HepG2 (cell line): ENCODE measurements at regions not wholly inside any gene's neighbourhood (a gene's known extent, or its start where the extent isn't known, plus 50 kb on each side); places are given as distances from the start of the nearest gene placed in this dataset.

Experiments
- ATAC-seq: fragments of 200-7000 bp; cut with Tn5 transposase; 3 replicates; pipeline ENCODE4 v1.9.1; 2020; ENCODE audit warnings: mild to moderate bottlenecking, moderate library complexity
- BruUV-seq: library from RNA; stranded (reverse); fragments of 400-500 nt; replicated peaks from 2 replicates; lab custom pipeline; 2021; lab: Mats Ljungman, UMichigan
- CTCF ChIA-PET: fragments of 300-600 bp; formaldehyde crosslinking; extraction: SDS; loops from one replicate; lab custom pipeline; 2021; ENCODE audit warnings: low total read pairs, inconsistent platforms, low intra/inter-chr PET ratio; lab: Yijun Ruan, JAX
- POLR2A ChIA-PET: fragments of 350-600 bp; sonication (Branson Sonifier 250); formaldehyde crosslinking; loops from one replicate; lab custom pipeline; 2020; ENCODE audit warnings: antibody characterized with exemption, inconsistent platforms; lab: Yijun Ruan, JAX
- DNase-seq: peaks from one replicate; pipeline ENCODE4 v3.0.0-alpha.2; 2015; ENCODE audit warnings: low spot score
- FAIRE-seq: peaks from 3 replicates; lab custom pipeline; 2011; peaks lifted over from hg19 to GRCh38; lab: Jason Lieb, UNC
- H2AFZ ChIP-seq: one replicate; pipeline ENCODE4 v1.6.1; 2011; ENCODE audit warnings: low read length, inconsistent platforms
- H3K27ac ChIP-seq: fragments of 300-600 bp; 3 replicates; pipeline ENCODE4 v1.8.0; 2011; ENCODE audit warnings: mixed run types, mild to moderate bottlenecking, mixed read lengths, low read length, inconsistent platforms; ENCODE audit not compliant: insufficient read depth; ENCODE audit errors: extremely low read length
- H3K27me3 ChIP-seq, 2 experiments: fragments of 200-600 bp in 1 of 2; 2 replicates in 1 of 2; 3 replicates in 1 of 2; pipeline versions ENCODE4 v1.6.0 to v1.8.0; 2011; ENCODE audit warnings: low read length in 2 of 2, mild to moderate bottlenecking in 2 of 2, moderate library complexity in 2 of 2, inconsistent platforms in 1 of 2; ENCODE audit not compliant: insufficient read depth in 2 of 2, control insufficient read depth in 1 of 2
- H3K36me3 ChIP-seq, 2 experiments: fragments of 200-600 bp in 1 of 2; replicated peaks in 1 of 2; 2 replicates in 1 of 2; 3 replicates in 1 of 2; pipeline versions ENCODE4 v1.5.1 to v1.8.0; 2011; ENCODE audit warnings: low read length in 2 of 2, inconsistent platforms in 1 of 2; ENCODE audit not compliant: insufficient read depth in 2 of 2, control insufficient read depth in 1 of 2
- H3K4me1 ChIP-seq: 2 replicates; pipeline ENCODE4 v1.5.1; 2012; ENCODE audit warnings: low read length, inconsistent platforms; ENCODE audit not compliant: insufficient read depth
- H3K4me2 ChIP-seq: 2 replicates; pipeline ENCODE4 v1.6.0; 2011; ENCODE audit warnings: low read depth, low read length, inconsistent platforms
- H3K4me3 ChIP-seq, 3 experiments: fragments of 200-600 bp in 1 of 3; sonication (generic), shearing (Covaris generic) in 1 of 3; replicated peaks in 1 of 3; 2 replicates each; pipeline ENCODE4 v1.5.1; 2011 to 2016; ENCODE audit warnings: low read length in 3 of 3, inconsistent platforms in 2 of 3, low read depth in 2 of 3, mild to moderate bottlenecking in 2 of 3, control low read depth in 1 of 3, mixed read lengths in 1 of 3; ENCODE audit not compliant: insufficient read depth in 1 of 3
- H3K79me2 ChIP-seq: one replicate; pipeline ENCODE4 v1.6.1; 2011; ENCODE audit warnings: low read length, inconsistent platforms; ENCODE audit not compliant: insufficient read depth
- H3K9ac ChIP-seq: 2 replicates; pipeline ENCODE4 v1.6.0; 2011; ENCODE audit warnings: mild to moderate bottlenecking, low read depth, low read length, inconsistent platforms; ENCODE audit not compliant: insufficient read depth
- H3K9me3 ChIP-seq: 2 replicates; pipeline ENCODE4 v1.5.1; 2012; ENCODE audit warnings: mild to moderate bottlenecking, low read length
- H4K20me1 ChIP-seq: 2 replicates; pipeline ENCODE4 v1.6.0; 2011; ENCODE audit warnings: inconsistent platforms, mild to moderate bottlenecking, low read length, moderate library complexity; ENCODE audit not compliant: insufficient read depth
- KDM2A ChIP-seq: sonication (generic); formaldehyde crosslinking; IDR thresholded peaks from 2 replicates; pipeline ENCODE4 v1.4.0; 2020; ENCODE audit warnings: low read depth, missing genetic modification reagents, borderline replicate concordance
- NCOA5 ChIP-seq: sonication (generic); formaldehyde crosslinking; IDR thresholded peaks from 2 replicates; pipeline ENCODE4 v1.4.0; 2020; ENCODE audit warnings: missing genetic modification reagents
- NONO ChIP-seq, 2 experiments: fragments of 450-650 bp in 1 of 2; sonication (generic) in 1 of 2; formaldehyde crosslinking in 1 of 2; IDR thresholded peaks in 1 of 2; conservative IDR thresholded peaks in 1 of 2; 2 replicates each; pipeline versions ENCODE4 v1.6.1 to v1.8.0; 2017 to 2022; ENCODE audit warnings: mild to moderate bottlenecking in 1 of 2, missing genetic modification reagents in 1 of 2, moderate library complexity in 1 of 2
- TEAD2 ChIP-seq: sonication (generic); formaldehyde crosslinking; IDR thresholded peaks from 2 replicates; pipeline ENCODE4 v1.9.0; 2021; ENCODE audit warnings: missing genetic modification reagents
- ZBTB38 ChIP-seq: sonication (generic); formaldehyde crosslinking; IDR thresholded peaks from 2 replicates; pipeline ENCODE4 v1.5.1; 2020; ENCODE audit warnings: mild to moderate bottlenecking, missing genetic modification reagents
- ZNF205 ChIP-seq: IDR thresholded peaks from 2 replicates; pipeline ENCODE4 v1.6.1; 2018; ENCODE audit warnings: missing biosample characterization, missing genetic modification reagents
- WGBS: methylation state at CpG from one replicate; pipeline ENCODE4 v1.1.6; 2017; ENCODE audit warnings: low lambda C conversion rate; 5-methylcytosine and 5-hydroxymethylcytosine counted together
- in situ Hi-C: cut with HindIII; loops from 2 replicates; pipeline ENCODE4 v1.10.0; 2017; ENCODE audit warnings: low pct_unique_long_range_greater_than_20kb; ENCODE audit not compliant: extremely low pct_ligation_motif_present
- intact Hi-C: fragments of 100-400 bp; cut with micrococcal nuclease; formaldehyde crosslinking; loops from one replicate; pipeline ENCODE4 v1.10.0; 2022; ENCODE audit not compliant: unreplicated experiment
- TF ChIP-seq, protein P1 (sequence below): sonication (generic); formaldehyde crosslinking; conservative IDR thresholded peaks from 2 replicates; pipeline ENCODE4 v1.4.0; 2020; ENCODE audit warnings: missing genetic modification reagents
- TF ChIP-seq, protein P2 (sequence below): sonication (generic); formaldehyde crosslinking; IDR thresholded peaks from 2 replicates; pipeline ENCODE4 v1.4.0; 2020; ENCODE audit warnings: missing genetic modification reagents, borderline replicate concordance
- TF ChIP-seq, protein P3 (sequence below): sonication (generic); formaldehyde crosslinking; IDR thresholded peaks from 2 replicates; pipeline ENCODE4 v1.5.0; 2020; ENCODE audit warnings: mild to moderate bottlenecking, missing genetic modification reagents, borderline replicate concordance

DNA sequence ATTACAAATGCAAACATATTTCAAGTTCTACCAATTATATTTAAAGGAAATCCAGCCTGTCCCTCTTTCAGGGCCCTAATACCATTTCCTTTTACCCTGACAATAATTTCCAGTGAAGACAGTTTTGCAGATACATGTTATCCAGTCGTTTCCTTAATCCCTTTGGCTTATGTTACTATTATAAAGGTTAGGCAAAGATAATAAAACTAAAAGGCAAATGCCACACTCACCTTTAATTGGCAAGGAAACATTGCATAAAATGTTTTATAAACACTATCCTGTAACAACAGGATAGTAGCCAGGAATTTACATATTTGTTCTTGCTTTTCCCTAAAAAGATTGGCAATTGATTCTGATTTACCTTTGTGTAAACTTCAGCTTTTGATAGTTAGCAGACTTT lies 168.7 kb downstream of the AEBP2 start:
- BruUV-seq = no TSS peak
- no peak overlapping the region for H3K27ac ChIP-seq
- in situ Hi-C loops = no loop called here

More for the DNA sequence above, 168.7 kb downstream of the AEBP2 start:
- no peak for ATAC-seq
- Histone ChIP-seq H3K9ac (no peak overlapping the region), H4K20me1 (no peaks in the 10 kb centered on the region), H2AFZ (no peak overlapping the region), H3K36me3 (no peaks in the 10 kb centered on the region), H3K4me2 (no peak overlapping the region), H3K4me3 (no peak overlapping the region), H3K79me2 (no peaks in the 10 kb centered on the region), H3K4me1 (no peaks in the 10 kb centered on the region), H3K27me3 (no peaks in the 10 kb centered on the region; a peak in 2 of 5 replicates), H3K9me3 (no peaks in the 10 kb centered on the region)
- intact Hi-C loops = no loop called here
- ChIA-PET CTCF (no interaction called here), POLR2A (no interaction called here)
- no peak for TF ChIP-seq NCOA5 (CRISPR knock-in tag)
- no peak for TF ChIP-seq TEAD2 (CRISPR knock-in tag)
- TF ChIP-seq, protein P1, sequence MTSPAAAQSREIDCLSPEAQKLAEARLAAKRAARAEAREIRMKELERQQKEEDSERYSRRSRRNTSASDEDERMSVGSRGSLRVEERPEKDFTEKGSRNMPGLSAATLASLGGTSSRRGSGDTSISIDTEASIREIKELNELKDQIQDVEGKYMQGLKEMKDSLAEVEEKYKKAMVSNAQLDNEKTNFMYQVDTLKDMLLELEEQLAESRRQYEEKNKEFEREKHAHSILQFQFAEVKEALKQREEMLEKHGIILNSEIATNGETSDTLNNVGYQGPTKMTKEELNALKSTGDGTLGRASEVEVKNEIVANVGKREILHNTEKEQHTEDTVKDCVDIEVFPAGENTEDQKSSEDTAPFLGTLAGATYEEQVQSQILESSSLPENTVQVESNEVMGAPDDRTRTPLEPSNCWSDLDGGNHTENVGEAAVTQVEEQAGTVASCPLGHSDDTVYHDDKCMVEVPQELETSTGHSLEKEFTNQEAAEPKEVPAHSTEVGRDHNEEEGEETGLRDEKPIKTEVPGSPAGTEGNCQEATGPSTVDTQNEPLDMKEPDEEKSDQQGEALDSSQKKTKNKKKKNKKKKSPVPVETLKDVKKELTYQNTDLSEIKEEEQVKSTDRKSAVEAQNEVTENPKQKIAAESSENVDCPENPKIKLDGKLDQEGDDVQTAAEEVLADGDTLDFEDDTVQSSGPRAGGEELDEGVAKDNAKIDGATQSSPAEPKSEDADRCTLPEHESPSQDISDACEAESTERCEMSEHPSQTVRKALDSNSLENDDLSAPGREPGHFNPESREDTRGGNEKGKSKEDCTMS (CRISPR knock-in tag) = no peak
- TF ChIP-seq, protein P2, sequence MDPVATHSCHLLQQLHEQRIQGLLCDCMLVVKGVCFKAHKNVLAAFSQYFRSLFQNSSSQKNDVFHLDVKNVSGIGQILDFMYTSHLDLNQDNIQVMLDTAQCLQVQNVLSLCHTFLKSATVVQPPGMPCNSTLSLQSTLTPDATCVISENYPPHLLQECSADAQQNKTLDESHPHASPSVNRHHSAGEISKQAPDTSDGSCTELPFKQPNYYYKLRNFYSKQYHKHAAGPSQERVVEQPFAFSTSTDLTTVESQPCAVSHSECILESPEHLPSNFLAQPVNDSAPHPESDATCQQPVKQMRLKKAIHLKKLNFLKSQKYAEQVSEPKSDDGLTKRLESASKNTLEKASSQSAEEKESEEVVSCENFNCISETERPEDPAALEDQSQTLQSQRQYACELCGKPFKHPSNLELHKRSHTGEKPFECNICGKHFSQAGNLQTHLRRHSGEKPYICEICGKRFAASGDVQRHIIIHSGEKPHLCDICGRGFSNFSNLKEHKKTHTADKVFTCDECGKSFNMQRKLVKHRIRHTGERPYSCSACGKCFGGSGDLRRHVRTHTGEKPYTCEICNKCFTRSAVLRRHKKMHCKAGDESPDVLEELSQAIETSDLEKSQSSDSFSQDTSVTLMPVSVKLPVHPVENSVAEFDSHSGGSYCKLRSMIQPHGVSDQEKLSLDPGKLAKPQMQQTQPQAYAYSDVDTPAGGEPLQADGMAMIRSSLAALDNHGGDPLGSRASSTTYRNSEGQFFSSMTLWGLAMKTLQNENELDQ (CRISPR knock-in tag) = no peak
- no peak for TF ChIP-seq ZNF205 (CRISPR knock-in tag)
- TF ChIP-seq KDM2A (CRISPR knock-in tag) = no peak
- no peak for TF ChIP-seq NONO (IDR thresholded peaks at IDR 0.05)
- no peak for TF ChIP-seq NONO (CRISPR knock-in tag; conservative IDR thresholded peaks at IDR 0.05)
- no peak for TF ChIP-seq ZBTB38 (CRISPR knock-in tag)
- TF ChIP-seq, protein P3, sequence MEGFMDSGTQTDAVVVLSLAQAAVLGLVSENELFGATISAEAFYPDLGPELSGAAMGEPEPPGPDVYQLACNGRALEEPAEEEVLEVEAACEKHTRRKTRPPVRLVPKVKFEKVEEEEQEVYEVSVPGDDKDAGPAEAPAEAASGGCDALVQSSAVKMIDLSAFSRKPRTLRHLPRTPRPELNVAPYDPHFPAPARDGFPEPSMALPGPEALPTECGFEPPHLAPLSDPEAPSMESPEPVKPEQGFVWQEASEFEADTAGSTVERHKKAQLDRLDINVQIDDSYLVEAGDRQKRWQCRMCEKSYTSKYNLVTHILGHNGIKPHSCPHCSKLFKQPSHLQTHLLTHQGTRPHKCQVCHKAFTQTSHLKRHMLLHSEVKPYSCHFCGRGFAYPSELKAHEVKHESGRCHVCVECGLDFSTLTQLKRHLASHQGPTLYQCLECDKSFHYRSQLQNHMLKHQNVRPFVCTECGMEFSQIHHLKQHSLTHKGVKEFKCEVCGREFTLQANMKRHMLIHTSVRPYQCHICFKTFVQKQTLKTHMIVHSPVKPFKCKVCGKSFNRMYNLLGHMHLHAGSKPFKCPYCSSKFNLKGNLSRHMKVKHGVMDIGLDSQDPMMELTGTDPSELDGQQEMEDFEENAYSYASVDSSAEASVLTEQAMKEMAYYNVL (CRISPR knock-in tag) = no peak
- no peak for FAIRE-seq
- 0% methylated on average over 1 of the region's 1 CpG for WGBS
- DNase-seq = no peak
